Upper lobe of left lung (tissue), 6 donors: ENCODE measurements at regions not wholly inside any gene's neighbourhood (a gene's known extent, or its start where the extent isn't known, plus 50 kb on each side); places are given as distances from the start of the nearest gene placed in this dataset.

Experiments
- ATAC-seq, 2 donors: fragments of 200-7000 bp; cut with Tn5 transposase; one replicate each; pipeline ENCODE4 v1.9.1; 2022; ENCODE audit warnings: mild to moderate bottlenecking in 2 of 2, moderate library complexity in 2 of 2; ENCODE audit not compliant: low FRiP score in 2 of 2
- DNase-seq, 2 donors: peaks; one replicate each; pipeline ENCODE4 v3.0.0-alpha.2; 2019 to 2020
- H3K27ac ChIP-seq, 4 donors: fragments of 200-600 bp; sonication (generic); one replicate each; pipeline ENCODE4 v1.5.1; 2016 to 2019
- H3K27me3 ChIP-seq, 4 donors: fragments of 200-600 bp; sonication (generic); one replicate each; pipeline ENCODE4 v1.5.1; 2017 to 2019
- H3K36me3 ChIP-seq, 4 donors: fragments of 200-600 bp; sonication (generic); one replicate each; pipeline ENCODE4 v1.5.1; 2016 to 2019
- H3K4me1 ChIP-seq, 4 donors: fragments of 200-600 bp; sonication (generic); one replicate each; pipeline ENCODE4 v1.5.1; 2018 to 2019
- H3K4me3 ChIP-seq, 4 donors: fragments of 200-600 bp; sonication (generic); one replicate each; pipeline ENCODE4 v1.5.1; 2017 to 2019; ENCODE audit warnings: mild to moderate bottlenecking in 2 of 4, moderate library complexity in 1 of 4
- H3K9me3 ChIP-seq, 4 donors: fragments of 200-600 bp; sonication (generic); one replicate each; pipeline ENCODE4 v1.5.1; 2018 to 2019
- EP300 ChIP-seq, 4 donors: sonication (generic); formaldehyde crosslinking; IDR thresholded peaks; one replicate each; pipeline ENCODE4 v1.5.1; 2017; ENCODE audit warnings: antibody characterized with exemption in 4 of 4, control low read depth in 2 of 4
- POLR2A ChIP-seq, 4 donors: fragments of 450-650 bp; IDR thresholded peaks; one replicate each; pipeline ENCODE4 v1.5.1; 2016 to 2017; ENCODE audit warnings: antibody characterized with exemption in 4 of 4, mild to moderate bottlenecking in 2 of 4
- POLR2AphosphoS5 ChIP-seq, 2 donors: sonication (generic); formaldehyde crosslinking; IDR thresholded peaks; one replicate each; pipeline ENCODE4 v1.5.1; 2017; ENCODE audit warnings: antibody characterized with exemption in 2 of 2
- WGBS, 2 donors: methylation state at CpG; one replicate each; pipeline ENCODE4 v1.1.5; 2017 to 2018; 5-methylcytosine and 5-hydroxymethylcytosine counted together
- TF ChIP-seq, protein P1 (sequence below), 6 experiments: fragments of 450-650 bp in 4 of 6; fragments of 200-600 bp in 2 of 6; sonication (generic) in 2 of 6; IDR thresholded peaks; one replicate each; pipeline ENCODE4 v1.5.1; 2016 to 2019; ENCODE audit warnings: antibody characterized with exemption in 6 of 6
- donor health status: DM: no; HTN: no; CAD: no; lungs with moderate emphysema.
- donor health status: DM: no; HTN: yes; CAD: no; lungs with severe emphysema.

DNA sequence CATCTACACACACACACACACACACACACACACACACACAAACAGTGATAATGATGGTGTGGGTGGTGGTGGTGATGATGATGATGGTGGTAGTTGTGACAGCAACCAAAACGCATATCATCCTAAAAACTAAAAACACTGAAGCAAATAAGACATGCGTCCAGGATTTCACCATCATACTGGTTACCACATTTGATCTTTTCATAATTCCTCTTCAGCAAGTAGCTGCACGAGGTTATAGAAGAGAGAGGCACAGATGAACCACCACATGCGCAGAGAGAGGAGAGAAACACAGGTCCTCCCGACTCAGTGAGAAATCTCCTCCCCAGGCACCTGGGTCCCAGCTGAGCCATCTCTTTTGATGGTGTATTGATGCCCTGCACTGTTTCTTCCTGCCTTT lies 393.3 kb downstream of the METTL4 start:
- Histone ChIP-seq H3K36me3 (no peaks in the 10 kb centered on the region), H3K4me1 (no peaks in the 10 kb centered on the region), H3K4me3 (no peak overlapping the region), H3K9me3 (no peaks in the 10 kb centered on the region), H3K27ac (no peak overlapping the region), H3K27me3 (no peaks in the 10 kb centered on the region)
- ATAC-seq (no peak), DNase-seq (no peak)
- TF ChIP-seq POLR2AphosphoS5 (IDR thresholded peaks at IDR 0.05) (no peak), POLR2A (IDR thresholded peaks at IDR 0.05) (no peak), EP300 (IDR thresholded peaks at IDR 0.05) (no peak)
- WGBS, 2 donors, result 68 to 71% methylated on average over 5 of the region's 5 CpGs

DNA sequence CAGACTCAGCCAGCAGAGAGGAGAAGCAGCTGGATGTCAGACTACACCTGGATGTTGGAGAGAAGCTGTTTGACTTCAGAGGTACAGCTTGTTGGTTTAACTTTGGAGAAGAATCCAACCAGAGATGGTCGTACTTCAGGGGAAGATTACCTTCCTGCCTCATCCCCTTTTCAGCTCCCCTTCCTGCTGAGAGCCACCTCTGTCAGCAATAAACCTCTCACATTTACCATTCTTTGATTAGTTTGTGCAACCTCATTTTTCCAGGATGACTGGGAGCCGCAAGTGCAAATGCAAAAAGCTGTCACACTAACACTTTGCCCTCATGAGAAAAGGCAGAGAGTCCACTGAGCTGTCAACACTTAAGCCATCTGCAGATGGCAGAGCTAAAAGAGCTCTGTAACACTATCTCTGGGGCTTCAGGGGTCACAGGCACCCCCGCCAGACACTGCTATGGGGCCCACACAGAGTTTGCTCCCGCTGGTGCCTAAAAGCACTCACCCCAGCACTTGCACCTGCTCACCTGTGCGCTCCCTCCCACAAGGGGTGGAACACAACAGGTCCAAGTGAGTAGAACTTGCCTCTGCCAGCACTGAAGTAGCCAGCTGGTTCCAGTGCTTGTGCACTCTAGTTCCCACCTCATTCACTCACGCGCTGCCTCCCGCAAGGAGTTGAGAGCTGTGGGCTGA lies 391.7 kb downstream of the METTL4 start:
- WGBS, 2 donors, result 91 to 94% methylated on average over 7 to 8 of the region's 8 CpGs
- H3K4me3 ChIP-seq, result no peak overlapping the region
- H3K36me3 ChIP-seq, result no peaks in the 10 kb centered on the region
- ATAC-seq, result no peak
- H3K27me3 ChIP-seq, result no peaks in the 10 kb centered on the region
- no peaks in the 10 kb centered on the region for H3K9me3 ChIP-seq
- H3K27ac ChIP-seq, result no peak overlapping the region
- TF ChIP-seq EP300 (IDR thresholded peaks at IDR 0.05), result no peak
- TF ChIP-seq POLR2A (IDR thresholded peaks at IDR 0.05), result no peak
- TF ChIP-seq POLR2AphosphoS5 (IDR thresholded peaks at IDR 0.05), result no peak
- TF ChIP-seq, protein P1, sequence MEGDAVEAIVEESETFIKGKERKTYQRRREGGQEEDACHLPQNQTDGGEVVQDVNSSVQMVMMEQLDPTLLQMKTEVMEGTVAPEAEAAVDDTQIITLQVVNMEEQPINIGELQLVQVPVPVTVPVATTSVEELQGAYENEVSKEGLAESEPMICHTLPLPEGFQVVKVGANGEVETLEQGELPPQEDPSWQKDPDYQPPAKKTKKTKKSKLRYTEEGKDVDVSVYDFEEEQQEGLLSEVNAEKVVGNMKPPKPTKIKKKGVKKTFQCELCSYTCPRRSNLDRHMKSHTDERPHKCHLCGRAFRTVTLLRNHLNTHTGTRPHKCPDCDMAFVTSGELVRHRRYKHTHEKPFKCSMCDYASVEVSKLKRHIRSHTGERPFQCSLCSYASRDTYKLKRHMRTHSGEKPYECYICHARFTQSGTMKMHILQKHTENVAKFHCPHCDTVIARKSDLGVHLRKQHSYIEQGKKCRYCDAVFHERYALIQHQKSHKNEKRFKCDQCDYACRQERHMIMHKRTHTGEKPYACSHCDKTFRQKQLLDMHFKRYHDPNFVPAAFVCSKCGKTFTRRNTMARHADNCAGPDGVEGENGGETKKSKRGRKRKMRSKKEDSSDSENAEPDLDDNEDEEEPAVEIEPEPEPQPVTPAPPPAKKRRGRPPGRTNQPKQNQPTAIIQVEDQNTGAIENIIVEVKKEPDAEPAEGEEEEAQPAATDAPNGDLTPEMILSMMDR (IDR thresholded peaks at IDR 0.05), result no peak
- H3K4me1 ChIP-seq, result no peaks in the 10 kb centered on the region
- no peak for DNase-seq

DNA sequence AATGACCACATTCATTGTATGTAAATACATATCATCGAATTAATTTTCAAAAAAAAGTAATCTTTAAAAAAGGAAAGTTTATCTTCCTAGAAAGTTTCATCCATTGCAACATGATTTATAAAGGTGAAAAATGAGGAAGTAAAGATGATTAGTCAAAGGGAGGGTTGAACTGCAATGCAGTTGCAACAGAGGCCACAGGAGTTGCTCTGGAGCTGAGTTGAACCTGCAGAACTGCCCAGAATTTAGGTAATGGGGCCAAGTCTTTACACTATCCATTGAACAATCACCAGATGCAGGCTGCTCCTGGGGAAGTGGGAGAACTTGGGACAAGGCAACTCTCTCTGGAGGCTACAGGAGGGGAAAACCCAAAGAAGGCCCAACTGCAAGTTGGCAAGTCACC lies 390.7 kb downstream of the METTL4 start:
- Histone ChIP-seq H3K27me3 (no peaks in the 10 kb centered on the region), H3K27ac (no peak overlapping the region), H3K4me3 (no peak overlapping the region), H3K36me3 (no peaks in the 10 kb centered on the region), H3K9me3 (no peaks in the 10 kb centered on the region), H3K4me1 (no peaks in the 10 kb centered on the region)
- DNase-seq (no peak), ATAC-seq (no peak)
- 75 to 89% methylated on average over 1 of the region's 1 CpG for WGBS, 2 donors
- TF ChIP-seq POLR2AphosphoS5 (IDR thresholded peaks at IDR 0.05), result no peak

DNA sequence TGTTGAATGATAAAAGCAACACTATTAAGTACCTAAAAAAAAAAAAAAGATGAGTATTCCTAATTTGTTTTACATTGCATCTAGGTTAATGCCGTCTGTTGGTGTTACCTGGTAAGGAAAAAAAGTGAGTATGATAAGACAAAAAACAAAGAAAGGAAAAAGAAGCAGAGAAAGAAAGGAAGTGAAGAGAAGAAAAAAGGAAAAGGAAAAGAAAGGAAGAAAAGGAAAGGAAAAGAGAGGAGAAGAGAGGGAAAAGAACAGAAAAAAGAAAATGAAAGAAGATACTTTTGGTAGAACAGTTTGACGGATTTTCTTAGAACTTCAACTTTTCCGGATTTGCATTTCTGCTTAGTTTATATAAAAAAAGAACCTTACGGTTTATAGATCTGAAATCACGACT lies 387.9 kb downstream of the METTL4 start:
- ATAC-seq (no peak), DNase-seq (no peak)
- Histone ChIP-seq H3K4me1 (no peaks in the 10 kb centered on the region), H3K27me3 (no peaks in the 10 kb centered on the region), H3K9me3 (no peaks in the 10 kb centered on the region), H3K4me3 (no peak overlapping the region), H3K36me3 (no peaks in the 10 kb centered on the region), H3K27ac (no peak overlapping the region)
- WGBS, 2 donors, result 85 to 88% methylated on average over 5 of the region's 5 CpGs
- TF ChIP-seq, protein P1 (IDR thresholded peaks at IDR 0.05), result no peak
- no peak for TF ChIP-seq EP300 (IDR thresholded peaks at IDR 0.05)
- TF ChIP-seq POLR2AphosphoS5 (IDR thresholded peaks at IDR 0.05), result no peak
- no peak for TF ChIP-seq POLR2A (IDR thresholded peaks at IDR 0.05)

DNA sequence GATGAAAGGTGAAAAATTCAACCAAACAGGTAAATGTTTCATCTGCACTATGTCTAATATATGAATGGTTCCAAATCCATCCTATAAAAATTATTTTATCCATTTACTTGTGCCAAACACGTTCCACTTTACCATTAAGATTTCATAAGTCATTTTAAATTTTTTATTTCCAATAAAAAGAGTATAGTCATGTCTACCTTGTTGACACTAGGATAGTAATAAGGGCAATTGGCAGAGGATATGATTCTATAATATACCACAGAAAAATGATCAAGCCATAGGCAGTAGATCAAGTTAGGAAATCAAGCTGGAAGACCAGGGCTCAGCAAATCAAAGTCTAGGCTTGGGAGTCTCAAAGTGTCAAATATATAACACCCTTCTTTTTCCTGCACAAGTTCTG lies 384.3 kb downstream of the METTL4 start:
- no peaks in the 10 kb centered on the region for H3K27me3 ChIP-seq
- H3K4me1 ChIP-seq, result no peaks in the 10 kb centered on the region
- ATAC-seq (no peak), DNase-seq (no peak)
- no peaks in the 10 kb centered on the region for H3K9me3 ChIP-seq
- WGBS, 2 donors, result 67 to 86% methylated on average over 1 of the region's 1 CpG
- H3K27ac ChIP-seq, result no peak overlapping the region
- no peaks in the 10 kb centered on the region for H3K36me3 ChIP-seq
- TF ChIP-seq POLR2AphosphoS5 (IDR thresholded peaks at IDR 0.05), result no peak
- TF ChIP-seq POLR2A (IDR thresholded peaks at IDR 0.05), result no peak
- TF ChIP-seq, protein P1 (IDR thresholded peaks at IDR 0.05), result no peak
- no peak for TF ChIP-seq EP300 (IDR thresholded peaks at IDR 0.05)
- no peak overlapping the region for H3K4me3 ChIP-seq

DNA sequence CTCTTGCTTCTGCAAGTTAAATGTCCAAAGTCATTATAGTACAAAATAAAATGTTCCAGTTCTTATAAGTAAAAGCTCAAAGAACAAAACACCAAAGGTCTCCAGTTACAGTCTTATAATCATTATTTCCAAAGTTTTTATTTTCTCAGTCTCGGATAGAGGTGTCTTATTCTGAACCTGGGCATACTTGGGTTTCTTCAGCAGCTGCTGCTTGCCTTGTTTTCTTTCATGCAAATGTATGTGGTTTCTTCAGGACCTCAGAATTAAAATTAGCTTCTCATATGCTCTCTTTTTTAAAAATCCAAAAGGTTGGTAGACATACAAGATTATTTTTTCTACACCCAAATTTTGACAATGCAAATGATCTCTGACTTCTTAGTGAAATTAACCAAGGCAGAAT lies 383.0 kb downstream of the METTL4 start:
- WGBS, 2 donors, result 79 to 87% methylated on average over 1 of the region's 1 CpG
- Histone ChIP-seq H3K36me3 (no peaks in the 10 kb centered on the region), H3K27me3 (no peaks in the 10 kb centered on the region), H3K27ac (no peak overlapping the region), H3K4me3 (no peak overlapping the region), H3K4me1 (no peaks in the 10 kb centered on the region), H3K9me3 (no peaks in the 10 kb centered on the region)
- DNase-seq (no peak), ATAC-seq (no peak)
- TF ChIP-seq, protein P1 (IDR thresholded peaks at IDR 0.05), result no peak
- TF ChIP-seq POLR2AphosphoS5 (IDR thresholded peaks at IDR 0.05) (no peak), POLR2A (IDR thresholded peaks at IDR 0.05) (no peak), EP300 (IDR thresholded peaks at IDR 0.05) (no peak)
